Endothelial cell of umbilical vein (primary cell): ENCODE measurements at regions not wholly inside any gene's neighbourhood (a gene's known extent, or its start where the extent isn't known, plus 50 kb on each side); places are given as distances from the start of the nearest gene placed in this dataset.

Source experiments
- BruUV-seq: library from RNA; stranded (reverse); fragments of 400-500 nt; replicated peaks from 2 replicates; lab custom pipeline; 2021; lab: Mats Ljungman, UMichigan
- CTCF ChIA-PET: fragments of 300-600, 350-600 bp; sonication (Branson Sonifier 250); formaldehyde crosslinking; loops from one replicate; lab custom pipeline; 2021; ENCODE audit warnings: antibody characterized with exemption, inconsistent platforms; lab: Charles Lee
- POLR2A ChIA-PET: fragments of 300-600, 350-600 bp; sonication (Branson Sonifier 250); formaldehyde crosslinking; loops from one replicate; lab custom pipeline; 2021; ENCODE audit warnings: antibody characterized with exemption, inconsistent platforms; lab: Charles Lee
- DNase-seq: peaks from one replicate; pipeline ENCODE4 v3.0.0-alpha.2; 2011; ENCODE audit warnings: low read depth, low spot score
- FAIRE-seq: peaks from 2 replicates; lab custom pipeline; 2011; peaks lifted over from hg19 to GRCh38; lab: Jason Lieb, UNC
- H2AFZ ChIP-seq: 2 replicates; pipeline ENCODE4 v1.6.0; 2012; ENCODE audit warnings: low read depth, low read length, control low read depth, inconsistent platforms
- H3K27ac ChIP-seq: 2 replicates; pipeline ENCODE4 v1.5.1; 2011; ENCODE audit warnings: low read depth, mild to moderate bottlenecking, control low read depth, low read length, moderate library complexity; ENCODE audit not compliant: insufficient read depth
- H3K27me3 ChIP-seq, 2 experiments: 2 replicates each; pipeline versions ENCODE4 v1.6.0 to v1.6.1; 2011; ENCODE audit warnings: low read length in 2 of 2, mixed read lengths in 1 of 2; ENCODE audit not compliant: control insufficient read depth in 2 of 2, insufficient read depth in 2 of 2
- H3K36me3 ChIP-seq, 2 experiments: 2 replicates in 1 of 2; 3 replicates in 1 of 2; pipeline ENCODE4 v1.5.1; 2011; ENCODE audit warnings: low read length in 2 of 2, mild to moderate bottlenecking in 1 of 2, moderate library complexity in 1 of 2; ENCODE audit not compliant: control insufficient read depth in 2 of 2, insufficient read depth in 2 of 2; ENCODE audit errors: extremely low read depth in 1 of 2
- H3K4me1 ChIP-seq: 3 replicates; pipeline ENCODE4 v1.5.1; 2011; ENCODE audit warnings: mild to moderate bottlenecking, low read length; ENCODE audit not compliant: control insufficient read depth, insufficient read depth; ENCODE audit errors: extremely low read depth
- H3K4me2 ChIP-seq: 2 replicates; pipeline ENCODE4 v1.6.1; 2011; ENCODE audit warnings: low read length, control low read depth, mixed read lengths; ENCODE audit not compliant: insufficient read depth
- H3K4me3 ChIP-seq, 3 experiments: fragments of 200-600 bp in 1 of 3; sonication (generic), shearing (Covaris generic) in 1 of 3; replicated peaks in 1 of 3; 2 replicates each; pipeline ENCODE4 v1.5.1; 2011 to 2016; ENCODE audit warnings: control low read depth in 3 of 3, low read length in 3 of 3, mild to moderate bottlenecking in 2 of 3, inconsistent platforms in 1 of 3, low read depth in 1 of 3, moderate library complexity in 1 of 3; ENCODE audit not compliant: insufficient read depth in 1 of 3
- H3K79me2 ChIP-seq: 2 replicates; pipeline ENCODE4 v1.6.0; 2012; ENCODE audit warnings: low read length, inconsistent platforms; ENCODE audit not compliant: control insufficient read depth, insufficient read depth
- H3K9ac ChIP-seq: replicated peaks from 2 replicates; pipeline ENCODE3; 2011; ENCODE audit warnings: low read length, control low read depth; ENCODE audit not compliant: insufficient read depth; ENCODE audit errors: extremely low read depth
- H3K9me1 ChIP-seq: replicated peaks from 3 replicates; pipeline ENCODE4 v1.6.0; 2011; ENCODE audit warnings: mild to moderate bottlenecking, low read length; ENCODE audit not compliant: control insufficient read depth, insufficient read depth; ENCODE audit errors: extremely low read depth
- H3K9me3 ChIP-seq: replicated peaks from 2 replicates; pipeline ENCODE4 v1.5.1; 2012; ENCODE audit warnings: low read length, inconsistent platforms; ENCODE audit not compliant: control insufficient read depth, insufficient read depth
- H4K20me1 ChIP-seq: replicated peaks from 2 replicates; pipeline ENCODE3; 2011; ENCODE audit warnings: mild to moderate bottlenecking, low read length; ENCODE audit not compliant: control insufficient read depth, insufficient read depth; ENCODE audit errors: extremely low read depth
- CTCF ChIP-seq, 2 donors: IDR thresholded peaks; 1 replicate in 1 of 2; 2 replicates in 1 of 2; pipeline ENCODE4 v1.5.1; 2011; ENCODE audit warnings: low read length in 2 of 2, mild to moderate bottlenecking in 2 of 2, moderate library complexity in 2 of 2, control low read depth in 1 of 2, inconsistent platforms in 1 of 2, low read depth in 1 of 2; ENCODE audit not compliant: insufficient read depth in 1 of 2; ENCODE audit errors: extremely low read depth in 1 of 2
- EZH2 ChIP-seq: IDR thresholded peaks from 2 replicates; pipeline ENCODE4 v1.6.1; 2012; ENCODE audit warnings: borderline replicate concordance, low read depth, mild to moderate bottlenecking, moderate library complexity, low read length, inconsistent platforms; ENCODE audit not compliant: severe bottlenecking
- FOS ChIP-seq: IDR thresholded peaks from 2 replicates; pipeline ENCODE4 v1.6.1; 2011; ENCODE audit warnings: mild to moderate bottlenecking, low read length, moderate library complexity, borderline replicate concordance; ENCODE audit not compliant: insufficient read depth
- GATA2 ChIP-seq: IDR thresholded peaks from 2 replicates; pipeline ENCODE4 v1.7.0; 2011; ENCODE audit warnings: low read depth, mild to moderate bottlenecking, moderate library complexity, mixed read lengths, low read length; ENCODE audit not compliant: insufficient read length, insufficient read depth
- JUN ChIP-seq: IDR thresholded peaks from 2 replicates; pipeline ENCODE4 v1.6.1; 2011; ENCODE audit warnings: borderline replicate concordance, low read depth; ENCODE audit not compliant: insufficient read length, insufficient read depth
- MYC ChIP-seq: IDR thresholded peaks from one replicate; pipeline ENCODE4 v1.6.1; 2011; ENCODE audit warnings: mild to moderate bottlenecking, low read depth, low read length
- POLR2A ChIP-seq: IDR thresholded peaks from 2 replicates; pipeline ENCODE4 v1.6.1; 2012; ENCODE audit warnings: low read depth, mild to moderate bottlenecking, control low read depth, low read length
- POLR2AphosphoS5 ChIP-seq: IDR thresholded peaks from 2 replicates; pipeline ENCODE4 v1.6.1; 2012; ENCODE audit warnings: low read depth, mild to moderate bottlenecking, control low read depth, low read length, moderate library complexity; ENCODE audit not compliant: insufficient read depth
- dilution Hi-C: fragments of 300-500 bp; cut with MboI; formaldehyde crosslinking; loops from one replicate; pipeline ENCODE4 v1.15.0; 2019; ENCODE audit warnings: low sequenced_read_pairs; ENCODE audit not compliant: extremely low pct_ligation_motif_present
- intact Hi-C: fragments of 100-400 bp; cut with micrococcal nuclease; formaldehyde crosslinking; loops from one replicate; pipeline ENCODE4 v1.10.0; 2022
- TF ChIP-seq, protein P1 (sequence below): IDR thresholded peaks from 2 replicates; pipeline ENCODE4 v1.6.1; 2011; ENCODE audit not compliant: insufficient read depth, insufficient read length

GRCh38 chr21:21858502-21859334, 860.5 kb downstream of the NCAM2 start:
- intact Hi-C loops, result no loop called here
- POLR2A ChIA-PET, result no interaction called here

More at GRCh38 chr21:21858502-21859334, 860.5 kb downstream of the NCAM2 start:
- no peak overlapping the region for H3K4me3 ChIP-seq
- BruUV-seq, result no TSS peak
- no peaks in the 10 kb centered on the region for H3K36me3 ChIP-seq
- H3K9me3 ChIP-seq, result peaks cover 4% of the 10 kb centered on the region
- FAIRE-seq, result peak; percentile 58
- no peak for TF ChIP-seq JUN
- TF ChIP-seq MYC, result no peak
- TF ChIP-seq GATA2, result no peak
- TF ChIP-seq POLR2AphosphoS5, result no peak
- TF ChIP-seq EZH2, result no peak
- no peak for TF ChIP-seq CTCF (IDR thresholded peaks at IDR 0.05; ENCODE audit: extremely low read depth in 1 of 2, insufficient read depth in 1 of 2, low read depth in 1 of 2, low read length in 2 of 2)
- TF ChIP-seq, protein P1, sequence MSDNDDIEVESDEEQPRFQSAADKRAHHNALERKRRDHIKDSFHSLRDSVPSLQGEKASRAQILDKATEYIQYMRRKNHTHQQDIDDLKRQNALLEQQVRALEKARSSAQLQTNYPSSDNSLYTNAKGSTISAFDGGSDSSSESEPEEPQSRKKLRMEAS, result no peak
- TF ChIP-seq FOS, result no peak
- TF ChIP-seq POLR2A, result no peak
- dilution Hi-C loops, result no loop called here
- CTCF ChIA-PET, result no interaction called here
- no peaks in the 10 kb centered on the region for H3K27me3 ChIP-seq
- H3K4me2 ChIP-seq, result no peak overlapping the region
- no peak overlapping the region for H3K9ac ChIP-seq
- H3K27ac ChIP-seq, result no peak overlapping the region
- no peaks in the 10 kb centered on the region for H4K20me1 ChIP-seq
- H3K79me2 ChIP-seq, result no peaks in the 10 kb centered on the region
- H2AFZ ChIP-seq, result no peak overlapping the region
- DNase-seq, result no peak
- H3K9me1 ChIP-seq, result no peaks in the 10 kb centered on the region
- H3K4me1 ChIP-seq, result no peaks in the 10 kb centered on the region
